ENCODE measurements at regions not wholly inside any gene's neighbourhood (a gene's known extent, or its start where the extent isn't known, plus 50 kb on each side); places are given as distances from the start of the nearest gene placed in this dataset.
"Not testable (repeated sequence)": the region's sequence is repeated elsewhere in the genome, so short reads cannot be mapped to it uniquely, and the experiment has no call there.

- intact Hi-C loops (cut with DNase I), result no loop called here
- DNase-seq (ENCODE audit: low spot score), result no peak
- no peak for ATAC-seq
Measured at GRCh38 chr13:78047151-78047550, 128.5 kb upstream of the EDNRB start.

GRCh38 chr13:78046331-78046730 is 127.7 kb upstream of the EDNRB start:
- intact Hi-C loops (cut with DNase I), result no loop called here
- DNase-seq (ENCODE audit: low spot score) (no peak), ATAC-seq (no peak)

- ATAC-seq (peak; percentile 28), DNase-seq (ENCODE audit: low spot score) (no peak)
- intact Hi-C loops (cut with DNase I), result no loop called here
Measured at GRCh38 chr13:78045916-78046315, 127.3 kb upstream of the EDNRB start.

GRCh38 chr13:78041366-78041765 is 122.7 kb upstream of the EDNRB start:
- DNase-seq (ENCODE audit: low spot score); ATAC-seq; intact Hi-C loops (cut with DNase I): not testable (repeated sequence)

GRCh38 chr13:78040205-78040830 is 121.7 kb upstream of the EDNRB start:
- DNase-seq (ENCODE audit: low spot score) (no peak), ATAC-seq (no peak)
- intact Hi-C loops (cut with DNase I), result no loop called here

GRCh38 chr13:78036841-78037240 is 118.2 kb upstream of the EDNRB start:
- no peak for DNase-seq (ENCODE audit: low spot score)
- ATAC-seq, result no peak

GRCh38 chr13:78035500-78035899 is 116.9 kb upstream of the EDNRB start:
- intact Hi-C loops (cut with DNase I), result no loop called here
- ATAC-seq, result no peak

More at GRCh38 chr13:78036841-78037240, 118.2 kb upstream of the EDNRB start:
- intact Hi-C loops (cut with DNase I), result no loop called here

GRCh38 chr13:78033509-78033908 is 114.9 kb upstream of the EDNRB start:
- no peak for DNase-seq (ENCODE audit: low spot score)
- no peak for ATAC-seq
- intact Hi-C loops (cut with DNase I), result no loop called here

More at GRCh38 chr13:78035500-78035899, 116.9 kb upstream of the EDNRB start:
- no peak for DNase-seq (ENCODE audit: low spot score)

GRCh38 chr13:78032132-78032531 is 113.5 kb upstream of the EDNRB start:
- intact Hi-C loops (cut with DNase I), result no loop called here
- ATAC-seq (no peak), DNase-seq (ENCODE audit: low spot score) (no peak)

- DNase-seq (ENCODE audit: low spot score), result no peak
- intact Hi-C loops (cut with DNase I), result no loop called here
- no peak for ATAC-seq
Measured at GRCh38 chr13:78030341-78030896, 111.8 kb upstream of the EDNRB start.

- ATAC-seq (no peak), DNase-seq (ENCODE audit: low spot score) (no peak)
- intact Hi-C loops (cut with DNase I), result no loop called here
Measured at GRCh38 chr13:78029901-78030300, 111.3 kb upstream of the EDNRB start.

- DNase-seq (ENCODE audit: low spot score), result no peak
- ATAC-seq, result no peak
- intact Hi-C loops (cut with DNase I), result no loop called here
Measured at GRCh38 chr13:78028960-78029359, 110.3 kb upstream of the EDNRB start.

GRCh38 chr13:78024996-78025395 is 106.4 kb upstream of the EDNRB start:
- no peak for DNase-seq (ENCODE audit: low spot score)
- intact Hi-C loops (cut with DNase I), result no loop called here
- ATAC-seq, result no peak

- ATAC-seq (peak; percentile 52), DNase-seq (ENCODE audit: low spot score) (no peak)
- intact Hi-C loops (cut with DNase I), result no loop called here
Measured at GRCh38 chr13:78022164-78022877, 103.7 kb upstream of the EDNRB start.

GRCh38 chr13:78020861-78021260 is 102.2 kb upstream of the EDNRB start:
- ATAC-seq (no peak), DNase-seq (ENCODE audit: low spot score) (no peak)
- intact Hi-C loops (cut with DNase I), result no loop called here

- DNase-seq (ENCODE audit: low spot score) (no peak), ATAC-seq (no peak)
- intact Hi-C loops (cut with DNase I), result no loop called here
Measured at GRCh38 chr13:78015782-78016181, 97.2 kb upstream of the EDNRB start.

GRCh38 chr13:78012046-78012445 is 93.4 kb upstream of the EDNRB start:
- intact Hi-C loops (cut with DNase I), result no loop called here
- ATAC-seq, result no peak
- DNase-seq (ENCODE audit: low spot score), result no peak

GRCh38 chr13:78004821-78005220 is 86.2 kb upstream of the EDNRB start:
- intact Hi-C loops (cut with DNase I), result no loop called here
- DNase-seq (ENCODE audit: low spot score) (no peak), ATAC-seq (no peak)

- intact Hi-C loops (cut with DNase I), result no loop called here
- no peak for DNase-seq (ENCODE audit: low spot score)
- ATAC-seq, result no peak
Measured at GRCh38 chr13:77999746-78000145, 81.1 kb upstream of the EDNRB start.

GRCh38 chr13:77994166-77994565 is 75.5 kb upstream of the EDNRB start:
- no peak for ATAC-seq
- DNase-seq (ENCODE audit: low spot score), result no peak
- intact Hi-C loops (cut with DNase I), result no loop called here

- intact Hi-C loops (cut with DNase I), result no loop called here
- ATAC-seq, result no peak
- DNase-seq (ENCODE audit: low spot score), result no peak
Measured at GRCh38 chr13:77991003-77991402, 72.4 kb upstream of the EDNRB start.
